KMS-11 (cell line): ENCODE measurements at regions not wholly inside any gene's neighbourhood (a gene's known extent, or its start where the extent isn't known, plus 50 kb on each side); places are given as distances from the start of the nearest gene placed in this dataset.

Source experiments
- H2AFZ ChIP-seq: fragments of 200-600 bp; sonication (generic); 2 replicates; pipeline ENCODE4 v1.6.1; 2016; ENCODE audit warnings: antibody characterized with exemption, mixed run types, low read depth
- H3K27ac ChIP-seq: fragments of 200-600 bp; sonication (generic); 2 replicates; pipeline ENCODE4 v1.6.1; 2016; ENCODE audit warnings: mild to moderate bottlenecking, mixed run types
- H3K27me3 ChIP-seq: fragments of 200-600 bp; sonication (generic); 2 replicates; pipeline ENCODE4 v1.6.1; 2017; ENCODE audit warnings: mild to moderate bottlenecking, low read depth, mixed run types, moderate library complexity; ENCODE audit not compliant: insufficient read depth
- H3K36me3 ChIP-seq: fragments of 200-600 bp; sonication (generic); 2 replicates; pipeline ENCODE4 v1.6.1; 2017; ENCODE audit warnings: mild to moderate bottlenecking, mixed run types; ENCODE audit not compliant: insufficient read depth
- H3K4me1 ChIP-seq: fragments of 200-600 bp; sonication (generic); 2 replicates; pipeline ENCODE4 v1.6.1; 2016; ENCODE audit warnings: mild to moderate bottlenecking, low read depth, mixed run types; ENCODE audit not compliant: poor library complexity, severe bottlenecking
- H3K4me2 ChIP-seq: fragments of 200-600 bp; sonication (generic); 2 replicates; pipeline ENCODE4 v1.7.0; 2016; ENCODE audit warnings: mild to moderate bottlenecking, mixed run types
- H3K4me3 ChIP-seq: fragments of 200-600 bp; sonication (generic); IDR thresholded peaks from 2 replicates; pipeline ENCODE4 v1.6.1; 2017; ENCODE audit warnings: low read depth, low read length, mixed read lengths; ENCODE audit not compliant: insufficient read depth
- H3K79me2 ChIP-seq: fragments of 200-600 bp; sonication (generic); 2 replicates; pipeline ENCODE4 v1.6.1; 2016; ENCODE audit warnings: low read depth, mixed run types; ENCODE audit not compliant: insufficient read depth
- H3K9ac ChIP-seq: fragments of 200-600 bp; sonication (generic); 2 replicates; pipeline ENCODE4 v1.6.1; 2016; ENCODE audit warnings: mild to moderate bottlenecking, mixed run types
- H4K20me1 ChIP-seq: fragments of 200-600 bp; sonication (generic); 2 replicates; pipeline ENCODE4 v1.6.1; 2016; ENCODE audit warnings: mild to moderate bottlenecking, mixed run types; ENCODE audit not compliant: insufficient read depth
- CTCF ChIP-seq: fragments of 200-600 bp; sonication (generic); conservative IDR thresholded peaks from 2 replicates; pipeline ENCODE4 v1.6.1; 2017; ENCODE audit warnings: low read depth, mild to moderate bottlenecking, antibody characterized with exemption, low read length, moderate library complexity, mixed read lengths

- no peak overlapping the region for H2AFZ ChIP-seq
- H3K4me1 ChIP-seq = no peaks in the 10 kb centered on the region
- H4K20me1 ChIP-seq = no peaks in the 10 kb centered on the region
- no peaks in the 10 kb centered on the region for H3K27me3 ChIP-seq
- H3K4me2 ChIP-seq = no peak overlapping the region
- H3K27ac ChIP-seq = no peak overlapping the region
- no peak overlapping the region for H3K4me3 ChIP-seq
- TF ChIP-seq CTCF = no peak
- H3K79me2 ChIP-seq = no peaks in the 10 kb centered on the region
- no peaks in the 10 kb centered on the region for H3K36me3 ChIP-seq
- no peak overlapping the region for H3K9ac ChIP-seq
Observed at GRCh38 chr6:167744681-167745669, 81.7 kb upstream of the AFDN start.

- no peak overlapping the region for H3K9ac ChIP-seq
- H3K27ac ChIP-seq = no peak overlapping the region
- H3K4me3 ChIP-seq = no peak overlapping the region
- H2AFZ ChIP-seq = no peak overlapping the region
- H3K36me3 ChIP-seq = no peaks in the 10 kb centered on the region
- H4K20me1 ChIP-seq = no peaks in the 10 kb centered on the region
- no peaks in the 10 kb centered on the region for H3K79me2 ChIP-seq
- TF ChIP-seq CTCF = no peak
- H3K27me3 ChIP-seq = no peaks in the 10 kb centered on the region
- H3K4me1 ChIP-seq = no peaks in the 10 kb centered on the region
- H3K4me2 ChIP-seq = no peak overlapping the region
Observed at GRCh38 chr6:167745670-167746389, 80.9 kb upstream of the AFDN start.

- no peak for TF ChIP-seq CTCF
- Histone ChIP-seq H3K27me3 (no peaks in the 10 kb centered on the region), H2AFZ (no peak overlapping the region), H3K9ac (no peak overlapping the region), H3K4me3 (no peak overlapping the region), H3K4me2 (no peak overlapping the region), H3K4me1 (no peaks in the 10 kb centered on the region), H3K36me3 (no peaks in the 10 kb centered on the region), H3K79me2 (no peaks in the 10 kb centered on the region), H4K20me1 (no peaks in the 10 kb centered on the region), H3K27ac (no peak overlapping the region)
Observed at GRCh38 chr6:167746390-167746907, 80.3 kb upstream of the AFDN start.

GRCh38 chr6:167746975-167747374, 79.7 kb upstream of the AFDN start:
- Histone ChIP-seq H3K79me2 (no peaks in the 10 kb centered on the region), H3K4me2 (no peak overlapping the region), H3K9ac (no peak overlapping the region), H3K36me3 (no peaks in the 10 kb centered on the region), H3K4me3 (no peak overlapping the region), H3K4me1 (no peaks in the 10 kb centered on the region), H3K27me3 (no peaks in the 10 kb centered on the region), H4K20me1 (no peaks in the 10 kb centered on the region), H3K27ac (no peak overlapping the region), H2AFZ (no peak overlapping the region)
- no peak for TF ChIP-seq CTCF
